ENCODE measurements at regions not wholly inside any gene's neighbourhood (a gene's known extent, or its start where the extent isn't known, plus 50 kb on each side); places are given as distances from the start of the nearest gene placed in this dataset.

GRCh38 chr3:25903371-25904129 is 113.7 kb downstream of the OXSM start:
- TF ChIP-seq POLR2AphosphoS5 (IDR thresholded peaks at IDR 0.05; ENCODE audit: low read depth, low read length), result no peak
- no peak for TF ChIP-seq TAF1 (IDR thresholded peaks at IDR 0.05; ENCODE audit: low read depth, low read length)
- no peak for TF ChIP-seq POLR2A (IDR thresholded peaks at IDR 0.05; ENCODE audit: low read depth, low read length)
- TF ChIP-seq SPI1 (IDR thresholded peaks at IDR 0.05; ENCODE audit: low read depth, low read length), result 0 out of 2 replicates have a peak, but pooled peaks have one; percentile 21
- no peak for TF ChIP-seq POU2F2 (IDR thresholded peaks at IDR 0.05; ENCODE audit: low read depth, low read length)
- TF ChIP-seq PAX5 (IDR thresholded peaks at IDR 0.05; ENCODE audit: insufficient read depth, low read length, severe bottlenecking), result no peak

Data from GM12891 (cell line).